Common myeloid progenitor, CD34-positive (primary cell): ENCODE measurements at regions not wholly inside any gene's neighbourhood (a gene's known extent, or its start where the extent isn't known, plus 50 kb on each side); places are given as distances from the start of the nearest gene placed in this dataset.

Experiments
- CTCF ChIA-PET: fragments of 350-600 bp; sonication (Branson Sonifier 250); formaldehyde crosslinking; loops from one replicate; lab custom pipeline; 2021; ENCODE audit warnings: antibody characterized with exemption; lab: Charles Lee
- POLR2A ChIA-PET: fragments of 350-600 bp; sonication (Branson Sonifier 250); formaldehyde crosslinking; loops from one replicate; lab custom pipeline; 2021; ENCODE audit warnings: antibody characterized with exemption; lab: Charles Lee
- DNase-seq, 3 donors: peaks; one replicate each; pipeline versions ENCODE4 v3.0.0 to v3.0.0-alpha.2; 2013
- H3K27ac ChIP-seq, 2 experiments: 1 replicate in 1 of 2; 2 replicates in 1 of 2; pipeline ENCODE4 v1.7.0; 2013; ENCODE audit warnings: inconsistent platforms in 2 of 2, low read length in 2 of 2, mild to moderate bottlenecking in 2 of 2, low read depth in 1 of 2, moderate library complexity in 1 of 2; ENCODE audit not compliant: severe bottlenecking in 2 of 2, insufficient read depth in 1 of 2, poor library complexity in 1 of 2
- H3K27me3 ChIP-seq, 5 experiments: replicated peaks in 2 of 5; 1 replicate in 3 of 5; 2 replicates in 2 of 5; pipeline versions ENCODE4 v1.6.1 to v1.7.0; 2013; ENCODE audit warnings: low read length in 4 of 5, mild to moderate bottlenecking in 2 of 5, moderate library complexity in 2 of 5, inconsistent platforms in 1 of 5; ENCODE audit not compliant: insufficient read depth in 5 of 5, control insufficient read depth in 4 of 5
- H3K36me3 ChIP-seq, 4 experiments: 1 replicate in 2 of 4; 2 replicates in 2 of 4; pipeline versions ENCODE4 v1.6.1 to v1.7.0; 2013; ENCODE audit warnings: low read length in 3 of 4, control low read depth in 1 of 4, mild to moderate bottlenecking in 1 of 4; ENCODE audit not compliant: control insufficient read depth in 4 of 4, insufficient read depth in 4 of 4
- H3K4me1 ChIP-seq, 4 experiments: 1 replicate in 3 of 4; 2 replicates in 1 of 4; pipeline versions ENCODE4 v1.6.1 to v1.7.1; 2013; ENCODE audit warnings: low read length in 3 of 4, mild to moderate bottlenecking in 3 of 4, control low read depth in 1 of 4, inconsistent platforms in 1 of 4, moderate library complexity in 1 of 4; ENCODE audit not compliant: control insufficient read depth in 4 of 4, insufficient read depth in 4 of 4; ENCODE audit errors: control extremely low read depth in 1 of 4
- H3K4me3 ChIP-seq, 7 experiments: 1 replicate in 4 of 7; 2 replicates in 3 of 7; pipeline versions ENCODE4 v1.5.1 to v1.7.0; 2013; ENCODE audit warnings: mild to moderate bottlenecking in 7 of 7, low read length in 6 of 7, moderate library complexity in 6 of 7, inconsistent platforms in 2 of 7, low read depth in 2 of 7, control low read depth in 1 of 7; ENCODE audit not compliant: insufficient read depth in 4 of 7, control insufficient read depth in 1 of 7; ENCODE audit errors: extremely low read depth in 1 of 7
- H3K9me3 ChIP-seq, 5 experiments: 1 replicate in 4 of 5; 2 replicates in 1 of 5; pipeline versions ENCODE4 v1.6.1 to v1.7.1; 2013; ENCODE audit warnings: low read length in 4 of 5, mild to moderate bottlenecking in 2 of 5, inconsistent platforms in 1 of 5, low read depth in 1 of 5, moderate library complexity in 1 of 5; ENCODE audit not compliant: control insufficient read depth in 4 of 5, insufficient read depth in 2 of 5; ENCODE audit errors: control extremely low read depth in 1 of 5
- WGBS: methylation state at CpG from one replicate; pipeline ENCODE4 v1.1.5; 2013; ENCODE audit not compliant: insufficient coverage; 5-methylcytosine and 5-hydroxymethylcytosine counted together

DNA sequence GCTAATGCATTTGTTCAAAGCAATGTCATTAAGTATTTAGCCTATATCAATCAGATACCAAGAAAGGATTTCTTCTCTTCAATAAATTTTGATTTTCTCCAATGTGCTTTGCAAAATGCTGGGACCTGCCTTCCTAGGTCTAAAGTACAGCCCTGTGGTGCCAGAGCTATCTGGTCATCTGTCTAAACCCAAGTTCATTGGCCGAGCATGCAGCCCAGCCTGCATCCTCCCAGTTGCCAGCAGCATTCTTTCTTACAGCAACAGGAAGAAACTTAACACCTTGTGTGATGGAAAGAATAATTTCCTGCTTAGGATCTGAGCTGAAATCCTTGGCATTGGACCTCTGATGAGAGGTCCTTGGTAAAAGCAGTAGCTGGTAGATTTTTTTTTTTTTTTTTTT, 310.0 kb downstream of the RBM26 start:
- no peaks in the 10 kb centered on the region for H3K9me3 ChIP-seq
- no peaks in the 10 kb centered on the region for H3K36me3 ChIP-seq
- H3K27me3 ChIP-seq = no peaks in the 10 kb centered on the region
- ChIA-PET POLR2A (no interaction called here), CTCF (no interaction called here)
- H3K4me3 ChIP-seq = no peak overlapping the region
- no peak for DNase-seq
- H3K27ac ChIP-seq = no peak overlapping the region
- H3K4me1 ChIP-seq = no peaks in the 10 kb centered on the region
- WGBS = 67% methylated on average over 1 of the region's 1 CpG

DNA sequence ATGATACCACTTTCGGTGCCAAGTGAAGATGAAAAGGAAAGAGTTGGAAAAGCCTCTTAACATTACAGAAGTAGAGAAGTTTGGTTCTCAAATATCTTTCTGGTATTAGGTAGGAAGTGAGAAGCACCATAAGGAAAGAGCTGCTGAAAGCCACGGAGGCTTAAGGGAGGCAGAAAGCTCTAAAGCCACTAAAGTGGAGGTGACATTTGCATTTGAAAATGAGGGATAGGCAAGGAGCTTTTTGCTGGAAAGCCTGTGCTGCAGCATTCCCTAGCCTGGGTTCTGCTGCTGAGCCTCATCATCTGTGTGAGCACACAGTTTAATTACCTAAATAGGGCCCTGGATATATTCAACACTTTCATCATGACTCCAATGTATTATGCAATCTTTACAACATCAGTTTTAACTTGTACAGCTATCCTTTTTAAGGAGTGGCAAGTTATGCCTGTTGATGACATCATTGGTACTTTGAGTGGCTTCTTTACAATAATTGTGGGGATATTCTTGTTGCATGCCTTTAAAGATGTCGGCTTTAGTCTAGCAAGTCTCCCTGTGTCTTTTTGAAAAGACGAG, 315.4 kb downstream of the RBM26 start:
- H3K9me3 ChIP-seq = no peaks in the 10 kb centered on the region
- POLR2A ChIA-PET = no interaction called here
- no peaks in the 10 kb centered on the region for H3K36me3 ChIP-seq
- no peaks in the 10 kb centered on the region for H3K4me1 ChIP-seq
- H3K27me3 ChIP-seq = no peaks in the 10 kb centered on the region
- H3K27ac ChIP-seq = no peak overlapping the region
- WGBS = 78% methylated on average over 2 of the region's 4 CpGs
- CTCF ChIA-PET = no interaction called here
- H3K4me3 ChIP-seq = no peak overlapping the region
- DNase-seq = no peak

DNA sequence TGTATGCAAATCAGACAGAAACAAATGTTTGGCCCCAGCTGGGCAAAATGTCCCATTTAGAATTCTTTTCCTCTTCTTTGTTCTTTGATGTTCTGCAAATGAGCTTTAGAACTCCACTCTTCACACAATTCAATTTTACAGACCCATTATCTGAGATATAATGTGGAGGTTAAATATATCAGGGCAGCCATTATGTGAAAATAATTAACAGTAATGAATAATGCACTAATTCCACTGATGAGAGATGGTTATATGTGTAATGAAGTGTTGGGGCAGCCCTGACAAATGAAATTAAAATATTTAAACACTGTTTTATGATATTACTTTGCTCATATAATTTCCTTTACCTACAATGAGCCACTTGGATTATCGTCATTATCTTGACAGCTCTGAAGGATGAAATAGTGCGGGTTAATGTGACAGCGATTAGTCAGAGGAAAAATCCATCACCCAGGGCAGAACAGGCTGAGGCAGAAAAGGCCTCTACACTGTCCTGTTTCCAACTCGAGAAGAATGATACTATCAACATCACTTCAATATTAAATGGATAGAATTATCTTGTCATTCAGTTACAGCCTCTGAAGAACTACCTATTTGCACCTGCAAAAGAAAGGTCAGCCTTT, 321.1 kb downstream of the RBM26 start:
- ChIA-PET POLR2A (no interaction called here), CTCF (no interaction called here)
- Histone ChIP-seq H3K4me3 (no peak overlapping the region), H3K36me3 (no peaks in the 10 kb centered on the region), H3K27me3 (no peaks in the 10 kb centered on the region), H3K27ac (no peak overlapping the region), H3K4me1 (no peaks in the 10 kb centered on the region), H3K9me3 (no peaks in the 10 kb centered on the region)
- WGBS = 100% methylated on average over 1 of the region's 4 CpGs
- DNase-seq = no peak

DNA sequence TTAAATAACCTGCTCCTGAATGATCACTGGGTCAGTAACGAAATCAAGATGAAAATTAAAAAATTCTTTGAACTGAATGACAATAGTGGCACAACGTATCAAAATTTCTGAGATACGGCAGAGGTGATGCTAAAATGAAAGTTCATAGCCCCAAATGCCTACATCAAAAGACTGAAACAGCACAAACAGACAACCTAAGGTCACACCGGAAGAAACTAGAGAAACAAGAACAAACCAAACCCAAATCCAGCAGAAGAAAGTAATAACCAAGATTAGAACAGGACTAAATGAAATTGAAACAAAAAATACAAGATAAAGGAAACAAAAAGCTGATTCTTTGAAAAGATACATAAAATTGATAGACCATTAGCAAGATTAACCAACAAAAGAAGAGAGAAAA, 324.1 kb downstream of the RBM26 start:
- no peak overlapping the region for H3K4me3 ChIP-seq
- no peak overlapping the region for H3K27ac ChIP-seq
- WGBS = 95% methylated on average over 2 of the region's 4 CpGs
- no peaks in the 10 kb centered on the region for H3K27me3 ChIP-seq
- no peak for DNase-seq
- H3K4me1 ChIP-seq = no peaks in the 10 kb centered on the region
- no peaks in the 10 kb centered on the region for H3K9me3 ChIP-seq
- no peaks in the 10 kb centered on the region for H3K36me3 ChIP-seq
- ChIA-PET POLR2A (no interaction called here), CTCF (no interaction called here)

DNA sequence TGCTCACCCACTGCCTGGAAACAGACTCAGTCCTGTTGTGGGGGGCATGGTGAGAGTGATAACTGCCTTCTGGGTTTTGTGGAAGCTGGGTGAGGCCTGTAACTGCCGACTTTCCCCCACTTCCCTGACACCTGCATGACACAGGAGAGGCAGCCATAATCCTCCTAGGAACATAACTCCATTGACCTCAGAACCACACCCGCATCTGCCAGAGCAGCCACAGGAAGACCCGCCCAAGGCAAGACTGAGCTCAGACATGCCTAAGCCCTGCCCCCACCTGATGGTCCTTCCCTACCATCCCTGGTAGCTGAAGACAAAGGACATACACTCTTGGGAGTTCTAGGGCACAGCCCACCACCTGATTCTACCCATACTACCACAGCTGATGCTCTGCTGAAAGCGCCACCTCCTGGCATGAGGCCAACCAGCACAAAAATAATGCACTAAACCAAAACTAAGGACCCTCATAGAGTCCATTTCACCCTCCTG, 326.7 kb downstream of the RBM26 start:
- POLR2A ChIA-PET = no interaction called here
- 100% methylated on average over 2 of the region's 4 CpGs for WGBS
- Histone ChIP-seq H3K27ac (no peak overlapping the region), H3K4me3 (no peak overlapping the region), H3K9me3 (no peaks in the 10 kb centered on the region), H3K4me1 (no peaks in the 10 kb centered on the region), H3K27me3 (no peaks in the 10 kb centered on the region), H3K36me3 (no peaks in the 10 kb centered on the region)
- CTCF ChIA-PET = no interaction called here
- no peak for DNase-seq

DNA sequence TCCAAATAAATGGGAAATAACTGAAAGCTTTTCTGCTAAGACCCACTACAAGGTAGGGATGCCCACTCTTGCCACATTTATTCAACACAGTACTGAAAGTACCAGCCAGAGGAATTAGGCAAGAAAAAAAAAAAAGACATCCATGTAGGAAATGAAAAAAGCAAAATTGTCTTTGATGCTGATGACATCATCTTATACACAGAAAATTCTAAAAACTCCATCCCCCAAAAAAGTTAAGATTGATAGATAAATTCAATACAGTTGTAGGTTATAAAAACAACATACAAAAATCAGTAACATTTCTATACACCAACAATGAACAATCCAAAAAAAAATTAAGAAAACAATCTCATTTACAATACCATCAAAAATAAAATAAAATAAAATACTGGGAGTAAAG, 330.4 kb downstream of the RBM26 start:
- Histone ChIP-seq H3K27me3 (no peaks in the 10 kb centered on the region), H3K27ac (no peak overlapping the region), H3K4me1 (no peaks in the 10 kb centered on the region), H3K36me3 (no peaks in the 10 kb centered on the region), H3K9me3 (no peaks in the 10 kb centered on the region), H3K4me3 (no peak overlapping the region)
- ChIA-PET POLR2A (no interaction called here), CTCF (no interaction called here)
- DNase-seq = no peak

DNA sequence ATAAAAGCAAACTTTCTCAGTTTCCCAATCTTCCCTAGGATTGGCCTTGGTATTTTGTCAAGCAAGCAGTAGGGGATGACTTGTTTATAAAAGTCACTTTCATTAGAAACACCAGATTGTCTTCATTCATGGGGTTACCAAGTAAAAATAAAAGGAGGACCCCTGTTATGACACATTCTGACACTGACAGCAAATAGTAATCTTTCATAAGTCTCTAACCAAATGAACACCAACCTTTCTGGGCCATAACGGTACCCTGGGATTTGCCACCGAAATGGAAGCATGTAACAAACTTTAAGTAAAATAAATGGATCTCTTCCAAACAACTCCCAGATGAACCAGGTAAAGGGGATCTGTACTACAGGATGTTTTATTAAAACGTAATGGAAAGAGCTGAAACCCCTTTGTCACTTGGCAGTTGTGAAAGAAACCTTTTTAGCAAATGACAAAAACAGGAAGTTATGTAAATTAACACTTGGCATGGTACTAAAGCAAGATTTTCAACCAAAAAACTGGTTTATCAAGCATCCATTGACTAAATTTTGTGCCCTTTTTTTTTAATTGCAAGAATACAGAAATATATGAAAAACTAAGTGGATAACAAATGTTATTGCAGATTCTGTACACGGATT, 335.6 kb downstream of the RBM26 start:
- 10% methylated on average over 1 of the region's 4 CpGs for WGBS
- peak in 1 of 3 donors; percentile 1 for DNase-seq
- Histone ChIP-seq H3K4me1 (no peaks in the 10 kb centered on the region), H3K9me3 (no peaks in the 10 kb centered on the region), H3K27me3 (no peaks in the 10 kb centered on the region), H3K36me3 (no peaks in the 10 kb centered on the region), H3K27ac (no peak overlapping the region), H3K4me3 (no peak overlapping the region)
- ChIA-PET CTCF (no interaction called here), POLR2A (no interaction called here)
